GM20000 (cell line): ENCODE measurements at regions not wholly inside any gene's neighbourhood (a gene's known extent, or its start where the extent isn't known, plus 50 kb on each side); places are given as distances from the start of the nearest gene placed in this dataset.
A peak's percentile ranks its signal among the peaks of the same experiment; 100 is the strongest.

Source experiments
- DNase-seq: peaks from one replicate; pipeline ENCODE4 v3.0.0; 2012; ENCODE audit warnings: low spot score
- CTCF ChIP-seq: IDR thresholded peaks from 2 replicates; pipeline ENCODE4 v1.5.1; 2012; ENCODE audit warnings: mild to moderate bottlenecking, control low read depth; ENCODE audit errors: extremely low read depth, missing control alignments

- TF ChIP-seq CTCF, result no peak
- no peak for DNase-seq
Observed at GRCh38 chr10:23529625-23530024, 90.8 kb downstream of the OTUD1 start.

DNA sequence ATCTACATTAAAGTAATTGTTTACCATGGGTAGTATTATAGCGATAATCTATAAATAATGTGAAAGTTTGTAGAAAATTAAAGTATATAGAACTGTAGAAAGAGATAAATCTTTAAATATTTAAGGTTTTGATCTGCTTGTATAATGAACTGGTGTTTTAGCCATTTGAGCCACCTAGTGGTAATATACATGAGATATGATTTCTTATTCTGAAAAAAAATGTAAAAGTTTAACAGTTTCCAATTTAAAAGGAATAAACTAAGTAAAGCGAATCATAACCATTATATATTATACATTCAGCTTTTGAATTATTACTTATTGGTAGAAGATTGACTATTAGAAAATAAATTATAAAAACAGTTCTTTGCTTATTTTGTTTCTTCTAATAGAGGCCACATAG, 91.2 kb downstream of the OTUD1 start:
- no peak for TF ChIP-seq CTCF
- peak; percentile 9 for DNase-seq

DNA sequence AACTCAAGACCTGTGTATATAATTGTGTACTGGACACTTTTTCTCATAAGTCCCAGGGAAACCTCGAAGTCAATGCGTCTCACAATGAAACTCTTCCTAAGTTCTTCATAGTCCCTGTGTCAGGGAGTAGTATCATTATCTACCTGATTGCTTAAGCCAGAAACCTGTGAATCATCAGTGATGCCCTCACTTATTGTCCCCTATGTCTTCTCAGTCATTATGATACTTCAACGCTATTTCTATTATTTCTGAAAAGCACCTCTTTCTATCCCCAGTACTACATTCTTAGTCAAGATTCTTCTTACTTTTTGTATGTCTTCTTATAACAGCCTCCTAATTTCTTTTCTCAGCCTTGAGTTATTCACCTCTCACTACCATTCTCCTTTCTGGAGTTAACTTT, 94.3 kb downstream of the OTUD1 start:
- TF ChIP-seq CTCF, result no peak
- no peak for DNase-seq

DNA sequence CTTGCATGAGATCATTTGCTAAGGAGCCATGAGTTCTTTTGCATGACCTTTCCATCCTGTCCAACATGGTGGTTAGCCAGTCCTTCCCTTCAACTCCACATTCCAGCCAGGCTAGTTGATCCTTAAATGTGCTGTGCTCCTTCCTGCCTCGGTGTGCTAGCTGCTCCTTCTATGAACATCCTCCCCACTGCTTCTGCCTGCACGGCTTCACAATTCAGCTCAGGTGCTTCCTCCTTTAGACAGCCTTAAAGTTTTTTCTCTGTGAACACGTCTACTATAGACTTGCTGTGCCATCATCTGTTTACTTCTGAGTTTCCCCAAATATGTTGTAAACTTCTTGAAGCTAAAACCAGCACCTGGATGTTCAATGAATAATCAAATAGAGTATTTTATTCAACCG, 95.5 kb downstream of the OTUD1 start:
- no peak for DNase-seq
- TF ChIP-seq CTCF, result no peak

- no peak for DNase-seq
- TF ChIP-seq CTCF, result no peak
Observed at GRCh38 chr10:23534761-23535160, 95.9 kb downstream of the OTUD1 start.

- no peak for TF ChIP-seq CTCF
- no peak for DNase-seq
Observed at GRCh38 chr10:23535381-23535780, 96.5 kb downstream of the OTUD1 start.

DNA sequence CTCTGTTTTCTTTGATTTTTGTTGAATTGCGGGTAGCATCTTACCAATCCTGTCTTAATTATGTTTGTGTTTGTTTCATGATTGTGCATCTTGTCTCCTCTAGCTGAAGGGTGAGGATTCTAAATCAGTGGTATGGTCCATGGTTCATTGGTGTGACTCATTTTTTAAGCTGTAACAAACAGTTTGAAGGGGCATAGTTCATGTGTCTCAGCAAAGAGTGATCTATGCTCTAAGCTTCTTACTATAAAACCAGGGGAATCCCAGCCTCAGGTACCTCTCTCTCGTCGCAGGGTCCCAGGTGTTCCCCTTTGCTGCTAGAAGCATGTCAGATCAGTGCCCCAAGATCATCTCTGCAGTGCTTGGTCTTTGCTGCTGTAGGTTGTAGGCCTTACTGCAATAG, 100.1 kb downstream of the OTUD1 start:
- DNase-seq, result no peak
- no peak for TF ChIP-seq CTCF
